Ovary (tissue), 3 donors: ENCODE measurements at regions not wholly inside any gene's neighbourhood (a gene's known extent, or its start where the extent isn't known, plus 50 kb on each side); places are given as distances from the start of the nearest gene placed in this dataset.

Source experiments
- CTCF ChIP-seq, 3 donors: fragments of 450-650 bp in 2 of 3; fragments of 200-600 bp in 1 of 3; IDR thresholded peaks; one replicate each; pipeline versions ENCODE4 v1.5.1 to v1.8.0; 2016 to 2022; ENCODE audit warnings: antibody characterized with exemption in 3 of 3, mild to moderate bottlenecking in 1 of 3
- POLR2A ChIP-seq: fragments of 450-650 bp; IDR thresholded peaks from one replicate; pipeline ENCODE4 v1.6.1; 2017; ENCODE audit warnings: antibody characterized with exemption, mild to moderate bottlenecking, moderate library complexity
- donor health status: DM: no; HTN: no; CAD: no.

- TF ChIP-seq CTCF (IDR thresholded peaks at IDR 0.05) (no peak), POLR2A (no peak)
Observed at GRCh38 chr11:64482588-64482987, 73.2 kb upstream of the SLC22A11 start.
